ENCODE measurements at regions not wholly inside any gene's neighbourhood (a gene's known extent, or its start where the extent isn't known, plus 50 kb on each side); places are given as distances from the start of the nearest gene placed in this dataset.

- TF ChIP-seq, protein P1, sequence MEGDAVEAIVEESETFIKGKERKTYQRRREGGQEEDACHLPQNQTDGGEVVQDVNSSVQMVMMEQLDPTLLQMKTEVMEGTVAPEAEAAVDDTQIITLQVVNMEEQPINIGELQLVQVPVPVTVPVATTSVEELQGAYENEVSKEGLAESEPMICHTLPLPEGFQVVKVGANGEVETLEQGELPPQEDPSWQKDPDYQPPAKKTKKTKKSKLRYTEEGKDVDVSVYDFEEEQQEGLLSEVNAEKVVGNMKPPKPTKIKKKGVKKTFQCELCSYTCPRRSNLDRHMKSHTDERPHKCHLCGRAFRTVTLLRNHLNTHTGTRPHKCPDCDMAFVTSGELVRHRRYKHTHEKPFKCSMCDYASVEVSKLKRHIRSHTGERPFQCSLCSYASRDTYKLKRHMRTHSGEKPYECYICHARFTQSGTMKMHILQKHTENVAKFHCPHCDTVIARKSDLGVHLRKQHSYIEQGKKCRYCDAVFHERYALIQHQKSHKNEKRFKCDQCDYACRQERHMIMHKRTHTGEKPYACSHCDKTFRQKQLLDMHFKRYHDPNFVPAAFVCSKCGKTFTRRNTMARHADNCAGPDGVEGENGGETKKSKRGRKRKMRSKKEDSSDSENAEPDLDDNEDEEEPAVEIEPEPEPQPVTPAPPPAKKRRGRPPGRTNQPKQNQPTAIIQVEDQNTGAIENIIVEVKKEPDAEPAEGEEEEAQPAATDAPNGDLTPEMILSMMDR (conservative IDR thresholded peaks at IDR 0.05; ENCODE audit: low read length), result no peak
- no peak for TF ChIP-seq EZH2phosphoT487 (IDR thresholded peaks at IDR 0.05; ENCODE audit: borderline replicate concordance, low read depth, low read length)
Measured at GRCh38 chr3:99442599-99442998, 195.8 kb upstream of the COL8A1 start.
